ENCODE measurements at regions not wholly inside any gene's neighbourhood (a gene's known extent, or its start where the extent isn't known, plus 50 kb on each side); places are given as distances from the start of the nearest gene placed in this dataset.

GRCh38 chr4:128347930-128348660, 60.5 kb upstream of the PGRMC2 start:
- Histone ChIP-seq H3K4me3 (ENCODE audit: low read depth in 2 of 2, low read length in 2 of 2) (no peak overlapping the region), H3K27ac (ENCODE audit: low read length) (no peak overlapping the region), H3K36me3 (ENCODE audit: control insufficient read depth, insufficient read depth, low read length) (no peaks in the 10 kb centered on the region), H3K9me3 (ENCODE audit: control insufficient read depth, insufficient read depth, low read depth, low read length) (no peaks in the 10 kb centered on the region), H3K4me1 (ENCODE audit: control insufficient read depth, insufficient read depth, low read length) (no peaks in the 10 kb centered on the region), H3K27me3 (ENCODE audit: control insufficient read depth, insufficient read depth, low read length) (no peaks in the 10 kb centered on the region)
- in situ Hi-C loops (cut with HindIII; ENCODE audit: low pct_unique_long_range_greater_than_20kb, low sequenced_read_pairs): no loop called here
- POLR2A ChIA-PET: no interaction called here
- BruUV-seq (replicated peaks): no TSS peak
- DNase-seq (ENCODE audit: low read depth, low spot score): no peak
- no peak for ATAC-seq
- CTCF ChIA-PET: no interaction called here
- TF ChIP-seq, protein P1, sequence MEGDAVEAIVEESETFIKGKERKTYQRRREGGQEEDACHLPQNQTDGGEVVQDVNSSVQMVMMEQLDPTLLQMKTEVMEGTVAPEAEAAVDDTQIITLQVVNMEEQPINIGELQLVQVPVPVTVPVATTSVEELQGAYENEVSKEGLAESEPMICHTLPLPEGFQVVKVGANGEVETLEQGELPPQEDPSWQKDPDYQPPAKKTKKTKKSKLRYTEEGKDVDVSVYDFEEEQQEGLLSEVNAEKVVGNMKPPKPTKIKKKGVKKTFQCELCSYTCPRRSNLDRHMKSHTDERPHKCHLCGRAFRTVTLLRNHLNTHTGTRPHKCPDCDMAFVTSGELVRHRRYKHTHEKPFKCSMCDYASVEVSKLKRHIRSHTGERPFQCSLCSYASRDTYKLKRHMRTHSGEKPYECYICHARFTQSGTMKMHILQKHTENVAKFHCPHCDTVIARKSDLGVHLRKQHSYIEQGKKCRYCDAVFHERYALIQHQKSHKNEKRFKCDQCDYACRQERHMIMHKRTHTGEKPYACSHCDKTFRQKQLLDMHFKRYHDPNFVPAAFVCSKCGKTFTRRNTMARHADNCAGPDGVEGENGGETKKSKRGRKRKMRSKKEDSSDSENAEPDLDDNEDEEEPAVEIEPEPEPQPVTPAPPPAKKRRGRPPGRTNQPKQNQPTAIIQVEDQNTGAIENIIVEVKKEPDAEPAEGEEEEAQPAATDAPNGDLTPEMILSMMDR (IDR thresholded peaks at IDR 0.05): no peak
- intact Hi-C loops (cut with micrococcal nuclease; ENCODE audit: unreplicated experiment): no loop called here

DNA sequence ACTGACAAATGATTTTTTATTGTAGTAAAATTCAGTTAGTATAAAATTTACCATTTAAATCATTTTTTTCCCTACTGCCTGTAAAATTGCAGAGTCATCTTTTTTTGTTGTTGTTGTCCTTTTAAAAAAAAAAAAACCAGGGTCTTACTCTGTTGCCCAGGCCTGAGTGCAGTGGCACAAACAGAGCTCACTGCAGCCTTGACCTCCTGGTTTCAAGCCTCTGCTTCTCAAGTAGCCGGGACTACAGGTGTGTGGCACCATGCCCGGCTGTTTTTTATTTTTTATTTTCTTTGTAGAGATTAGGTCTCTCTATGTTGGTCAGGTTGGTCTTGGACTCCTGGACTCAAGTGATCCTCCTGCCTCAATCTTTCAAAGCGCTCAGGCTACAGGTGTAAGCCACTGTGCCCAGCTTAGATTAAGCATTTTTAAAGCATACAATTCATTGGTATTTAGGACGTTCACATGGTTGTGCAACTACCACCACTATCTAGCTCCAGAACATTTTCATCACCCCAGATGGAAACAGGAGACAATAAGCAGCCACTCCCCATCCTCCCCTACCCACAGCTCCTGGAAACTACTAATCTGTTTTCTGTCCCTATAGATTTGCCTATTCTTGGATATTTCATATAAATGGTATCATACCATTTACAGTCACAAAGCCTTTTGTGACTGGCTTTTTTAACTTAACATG, 59.7 kb upstream of the PGRMC2 start:
- POLR2A ChIA-PET: no interaction called here

More for the DNA sequence above, 59.7 kb upstream of the PGRMC2 start:
- CTCF ChIA-PET: no interaction called here
- Histone ChIP-seq H3K4me3 (ENCODE audit: low read depth in 2 of 2, low read length in 2 of 2) (no peak overlapping the region), H3K4me1 (ENCODE audit: control insufficient read depth, insufficient read depth, low read length) (no peaks in the 10 kb centered on the region), H3K36me3 (ENCODE audit: control insufficient read depth, insufficient read depth, low read length) (no peaks in the 10 kb centered on the region), H3K27ac (ENCODE audit: low read length) (no peak overlapping the region), H3K9me3 (ENCODE audit: control insufficient read depth, insufficient read depth, low read depth, low read length) (no peaks in the 10 kb centered on the region), H3K27me3 (ENCODE audit: control insufficient read depth, insufficient read depth, low read length) (no peaks in the 10 kb centered on the region)
- DNase-seq (ENCODE audit: low read depth, low spot score): no peak
- no peak for ATAC-seq
- intact Hi-C loops (cut with micrococcal nuclease; ENCODE audit: unreplicated experiment): no loop called here
- TF ChIP-seq POLR2AphosphoS5 (IDR thresholded peaks at IDR 0.05; ENCODE audit: low read depth, low read length) (no peak), SIN3A (IDR thresholded peaks at IDR 0.05; ENCODE audit: borderline replicate concordance, insufficient read depth, low read depth, low read length) (no peak), TCF7L2 (IDR thresholded peaks at IDR 0.05; ENCODE audit: low read depth, low read length) (no peak), REST (IDR thresholded peaks at IDR 0.05; ENCODE audit: insufficient read depth in 1 of 2, low read depth in 2 of 2, low read length in 1 of 2) (no peak)
- TF ChIP-seq, protein P1 (IDR thresholded peaks at IDR 0.05): no peak
- in situ Hi-C loops (cut with HindIII; ENCODE audit: low pct_unique_long_range_greater_than_20kb, low sequenced_read_pairs): no loop called here
- BruUV-seq (replicated peaks): no TSS peak
